GM18517 (cell line): ENCODE measurements at regions not wholly inside any gene's neighbourhood (a gene's known extent, or its start where the extent isn't known, plus 50 kb on each side); places are given as distances from the start of the nearest gene placed in this dataset.

Source experiments
- ATAC-seq: cut with Tn5 transposase; IDR thresholded peaks from one replicate; pipeline ENCODE4 v1.9.1; 2021; ENCODE audit warnings: mild to moderate bottlenecking, moderate library complexity; ENCODE audit not compliant: unreplicated experiment

DNA sequence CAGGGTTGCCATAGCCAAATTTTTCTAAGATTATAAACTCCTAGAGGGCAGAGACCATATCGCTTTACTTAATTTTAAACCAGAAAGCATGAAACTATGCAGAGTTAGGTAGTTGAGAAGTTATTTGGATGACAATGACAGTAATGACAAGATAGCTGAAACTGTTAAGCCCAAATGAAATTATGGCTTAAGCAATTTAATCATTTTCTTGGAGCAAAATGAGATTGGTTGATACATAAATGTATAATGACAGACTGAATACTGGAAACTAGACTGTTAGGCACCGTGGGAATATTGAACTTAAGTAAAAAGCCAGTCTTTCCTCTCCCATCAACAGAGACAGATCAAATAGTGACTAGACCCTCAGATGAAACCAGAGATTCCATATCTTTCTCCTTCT, 670.3 kb upstream of the NRSN1 start:
- ATAC-seq, result no peak

DNA sequence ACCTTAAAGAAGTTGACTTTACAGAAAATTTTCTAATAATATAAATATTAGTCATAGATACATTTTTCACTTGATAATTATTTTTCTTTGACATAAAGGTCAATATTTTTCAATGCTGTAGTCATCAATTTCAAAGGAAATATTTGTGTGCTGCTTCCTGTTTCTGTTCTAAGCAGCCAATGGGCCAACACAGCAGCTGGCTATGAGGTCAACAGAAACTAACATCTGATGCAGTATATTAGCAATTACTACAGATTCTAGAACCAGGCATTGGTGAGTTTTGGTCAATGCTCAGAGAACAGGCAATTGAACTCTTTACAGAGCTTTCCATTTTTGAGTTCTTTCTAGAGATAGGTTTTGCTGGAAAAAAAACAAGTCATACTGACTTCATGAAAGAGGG, 669.6 kb upstream of the NRSN1 start:
- no peak for ATAC-seq

DNA sequence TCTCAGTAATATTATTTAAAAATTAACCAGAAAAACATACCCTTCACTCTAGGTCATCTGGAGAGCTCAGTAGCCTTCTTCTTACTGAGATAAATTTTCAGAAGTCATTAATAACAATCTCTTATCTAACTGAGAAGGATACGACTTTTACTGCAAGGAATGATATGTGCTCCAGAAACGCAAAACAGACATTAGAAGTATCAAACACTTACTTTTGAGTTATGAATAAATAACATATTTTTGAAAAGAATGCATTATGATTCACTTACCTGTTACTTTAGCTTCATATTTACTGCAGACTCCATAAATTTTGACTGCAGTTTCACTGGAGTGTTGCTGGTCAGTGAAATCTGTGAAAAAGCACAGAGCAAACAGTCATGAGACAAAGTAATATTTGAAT, 668.7 kb upstream of the NRSN1 start:
- no peak for ATAC-seq

DNA sequence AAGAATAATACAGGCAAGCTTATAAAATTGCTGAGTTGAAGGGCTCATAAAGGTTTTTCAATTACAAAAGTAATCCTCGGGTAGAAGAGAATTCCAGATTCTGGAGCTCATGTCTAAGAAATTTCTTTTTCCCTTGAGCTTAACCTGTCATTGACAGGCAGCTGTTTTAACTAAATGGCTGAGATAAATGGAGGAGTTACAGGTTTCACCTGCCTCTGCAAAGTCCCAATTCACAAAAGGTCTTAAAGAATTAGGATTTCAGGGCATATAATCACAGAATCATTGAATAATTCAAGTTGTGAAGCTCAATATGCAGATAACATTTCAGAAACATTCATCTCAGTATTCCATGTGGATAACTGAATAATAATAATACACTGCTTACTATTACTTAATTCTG, 660.1 kb upstream of the NRSN1 start:
- no peak for ATAC-seq

- no peak for ATAC-seq
Measured at GRCh38 chr6:23477586-23477985, 648.4 kb upstream of the NRSN1 start.

DNA sequence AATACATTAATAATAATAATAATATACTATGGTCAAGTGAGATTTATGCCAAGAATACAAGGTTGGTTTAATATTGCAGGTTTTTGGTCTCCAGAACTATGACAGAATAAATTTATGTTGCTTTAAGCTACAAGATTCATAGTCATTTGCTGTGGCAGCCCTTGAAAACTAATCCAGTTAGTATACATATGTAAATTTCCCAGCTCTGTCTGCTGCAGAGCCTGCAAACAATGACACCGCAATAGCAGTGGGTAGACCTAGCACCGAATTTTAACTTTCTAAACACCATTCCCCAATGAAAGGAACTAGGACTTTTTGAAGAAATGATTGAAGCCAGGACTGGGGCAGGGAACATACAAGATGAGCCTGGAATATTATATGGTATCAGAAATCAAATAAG, 647.7 kb upstream of the NRSN1 start:
- no peak for ATAC-seq

DNA sequence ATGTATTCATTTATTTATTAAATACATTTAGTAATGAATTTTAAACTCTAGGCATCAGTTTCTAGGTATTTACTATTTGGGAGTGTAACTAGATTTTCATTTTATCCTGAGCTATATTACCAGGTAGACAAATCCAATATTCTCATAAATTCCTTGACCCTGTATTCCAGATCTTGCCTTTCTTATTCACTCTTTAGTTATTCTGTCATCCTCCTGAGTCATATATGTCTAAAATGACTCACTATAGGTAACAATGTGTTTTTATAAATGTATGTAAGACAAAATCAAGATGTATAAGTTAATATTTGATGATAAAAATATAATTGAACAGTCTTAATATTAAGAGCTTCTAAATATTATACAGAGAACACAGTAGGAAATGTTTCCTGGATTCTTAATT, 642.1 kb upstream of the NRSN1 start:
- ATAC-seq, result no peak

DNA sequence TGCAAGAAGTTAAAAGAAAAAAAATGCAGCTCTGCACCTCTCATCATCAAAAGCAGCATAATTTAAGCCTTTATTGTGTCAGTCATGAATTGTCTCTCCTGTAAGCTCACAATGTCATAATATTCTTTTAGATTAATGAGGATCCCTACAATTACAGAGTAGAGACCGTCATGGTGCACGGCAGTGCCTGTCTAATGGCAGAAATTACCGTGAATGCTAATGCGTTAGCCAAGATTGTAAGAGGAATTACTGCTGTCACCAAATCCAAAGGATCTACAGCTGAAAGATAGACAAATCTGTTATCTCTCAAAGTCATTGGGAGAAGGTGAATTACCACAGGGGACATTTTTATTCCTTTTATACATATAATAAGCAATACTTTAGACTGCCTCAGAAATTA, 631.6 kb upstream of the NRSN1 start:
- ATAC-seq, result no peak

DNA sequence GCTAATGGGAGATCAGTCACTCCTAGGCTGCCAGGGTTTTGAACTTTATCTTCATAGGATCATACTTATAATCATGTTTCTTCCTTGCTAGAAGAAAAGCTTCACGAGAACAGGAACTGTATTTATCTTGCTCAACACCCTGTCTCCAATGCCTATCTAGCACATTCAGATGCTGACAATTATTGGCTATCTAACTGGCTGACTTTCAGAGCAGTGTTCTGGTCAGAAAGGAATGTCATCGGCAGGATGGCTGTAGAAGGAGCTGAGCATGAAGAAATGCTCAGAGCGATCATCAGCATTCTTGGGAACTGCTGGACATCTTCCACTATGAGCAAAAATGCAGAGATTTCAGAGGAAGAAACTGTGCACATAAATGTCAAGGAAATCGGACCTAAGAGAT, 628.0 kb upstream of the NRSN1 start:
- ATAC-seq, result no peak

DNA sequence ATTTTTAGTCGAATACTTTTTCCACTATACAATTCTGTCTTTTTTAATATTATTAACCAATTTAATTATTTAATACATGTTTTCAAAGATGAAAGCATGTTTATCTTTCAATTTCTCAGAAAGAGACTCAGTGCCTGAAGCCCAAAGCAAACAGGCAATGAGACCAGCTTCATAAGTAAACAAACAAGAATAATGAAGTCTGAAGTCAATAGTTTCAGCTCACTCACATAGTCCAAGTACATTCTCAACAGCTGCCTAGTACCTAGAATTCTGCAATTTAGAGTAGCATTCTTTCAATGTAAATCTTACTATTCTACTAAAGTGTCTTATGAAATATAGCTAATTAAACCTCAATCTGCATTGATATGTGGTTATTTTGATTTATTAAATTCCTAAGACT, 626.5 kb upstream of the NRSN1 start:
- ATAC-seq, result no peak

GRCh38 chr6:23503173-23503572, 622.8 kb upstream of the NRSN1 start:
- no peak for ATAC-seq

DNA sequence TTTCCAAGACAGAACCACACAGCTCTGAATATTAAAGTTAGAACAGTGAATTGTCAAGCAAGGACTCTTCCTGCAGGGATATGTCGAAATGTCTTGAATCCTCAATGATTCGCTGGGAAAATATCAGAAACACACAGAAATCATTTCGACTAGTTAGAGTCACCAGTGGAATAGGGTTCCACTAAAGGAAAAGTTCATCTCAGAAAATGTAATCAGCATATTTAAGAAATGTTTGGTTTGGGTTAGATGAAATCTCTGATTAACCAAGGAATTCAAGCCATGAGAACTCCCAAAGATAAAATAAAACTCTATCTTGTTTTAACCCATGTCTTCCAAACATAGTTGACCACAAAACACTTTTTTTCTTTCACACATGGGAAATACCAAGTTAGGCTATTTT, 621.0 kb upstream of the NRSN1 start:
- ATAC-seq, result no peak

- ATAC-seq, result no peak
Measured at GRCh38 chr6:23510778-23511510, 615.1 kb upstream of the NRSN1 start.

GRCh38 chr6:23511817-23512216, 614.2 kb upstream of the NRSN1 start:
- no peak for ATAC-seq

DNA sequence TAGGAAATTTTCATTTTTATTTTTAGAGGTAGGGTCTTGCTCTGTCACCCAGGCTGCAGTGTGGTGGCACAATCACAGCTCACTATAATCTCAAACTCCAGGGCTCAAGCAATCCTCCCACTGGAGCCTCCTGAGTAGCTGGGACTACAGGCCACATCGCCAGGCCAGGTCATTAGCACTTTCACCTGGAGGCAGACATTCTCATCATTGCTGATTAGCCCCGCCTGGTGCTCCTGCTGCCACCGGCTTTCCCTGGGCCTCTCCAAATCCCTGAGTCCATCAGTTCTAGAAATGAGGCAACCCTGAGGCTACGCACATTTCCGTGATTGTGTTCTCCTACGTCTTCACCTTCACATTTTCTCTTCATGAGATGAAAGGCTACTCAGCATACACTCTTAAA, 607.7 kb upstream of the NRSN1 start:
- no peak for ATAC-seq

GRCh38 chr6:23522792-23523547, 603.0 kb upstream of the NRSN1 start:
- ATAC-seq, result no peak

DNA sequence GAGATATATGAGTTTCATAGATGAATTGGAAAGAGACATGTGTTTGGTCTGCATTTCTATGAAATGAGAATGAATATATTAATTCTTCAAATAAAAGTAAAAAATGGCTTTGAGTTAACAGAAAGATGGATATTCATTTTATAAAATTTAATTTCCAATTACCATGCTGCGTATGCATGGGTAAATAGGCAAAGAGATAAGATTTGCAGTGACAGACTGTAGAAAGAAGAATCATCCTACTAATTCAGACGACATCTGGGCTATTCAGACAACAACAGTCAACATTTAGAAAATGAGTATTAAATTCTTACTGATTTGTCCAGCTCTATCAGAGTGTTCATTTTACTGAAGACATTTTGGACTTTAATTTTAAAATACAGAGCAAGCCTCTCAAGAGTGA, 602.2 kb upstream of the NRSN1 start:
- no peak for ATAC-seq

DNA sequence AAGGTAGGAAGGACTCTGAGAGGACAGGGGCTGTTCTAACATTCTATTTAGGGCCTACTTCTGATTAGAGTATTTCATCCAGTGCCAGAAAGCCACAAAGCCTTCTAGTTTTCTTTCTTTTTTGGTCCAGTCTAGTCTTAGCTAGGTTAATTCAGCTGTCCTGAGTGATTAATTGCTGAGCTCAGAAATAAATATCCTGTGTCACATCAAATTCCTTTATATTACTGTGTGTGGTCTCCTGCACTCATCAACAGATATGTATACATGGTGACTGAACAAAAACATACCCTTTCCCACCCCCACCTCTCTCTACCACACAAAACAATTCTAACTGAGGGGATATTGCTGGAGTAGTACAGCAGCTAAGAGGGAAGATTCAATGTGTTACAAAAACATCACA, 601.5 kb upstream of the NRSN1 start:
- ATAC-seq, result no peak

DNA sequence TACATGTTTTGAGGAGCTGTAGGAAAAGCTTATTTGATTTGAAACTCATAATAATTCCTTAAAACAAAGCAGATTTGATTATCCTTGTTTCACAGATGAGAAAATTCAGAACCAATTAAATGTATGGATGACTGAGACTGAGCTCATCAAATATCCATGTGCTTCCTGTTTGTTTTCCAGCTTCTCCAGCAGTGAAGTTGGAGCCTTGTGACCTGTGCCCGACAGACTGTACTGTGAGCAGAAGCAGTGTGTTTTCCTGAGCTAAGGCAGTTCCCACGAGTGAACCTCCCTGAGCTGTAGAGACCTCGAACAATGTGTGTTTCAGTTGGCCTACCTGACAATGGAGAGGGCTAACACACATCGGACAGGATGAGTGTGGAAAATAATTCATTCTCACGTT, 599.5 kb upstream of the NRSN1 start:
- ATAC-seq, result no peak

DNA sequence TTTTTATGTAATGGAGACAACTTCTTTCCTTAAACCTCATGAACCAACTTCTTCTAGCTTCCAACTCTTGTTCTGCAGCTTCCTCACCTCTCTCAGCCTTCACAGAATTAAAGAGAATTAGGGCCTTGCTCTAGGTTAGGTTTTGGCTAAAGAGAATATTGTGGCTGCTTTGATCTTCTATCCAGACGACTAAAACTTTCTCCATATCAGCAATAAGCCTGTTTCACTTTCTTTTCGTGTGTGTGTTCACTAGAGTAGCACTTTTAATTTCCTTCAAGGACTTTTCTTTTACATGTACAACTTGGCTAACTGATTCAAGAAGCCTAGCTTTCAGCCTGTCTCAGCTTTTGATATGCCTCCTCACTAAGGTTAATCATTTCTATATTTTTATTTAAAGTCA, 596.1 kb upstream of the NRSN1 start:
- no peak for ATAC-seq

DNA sequence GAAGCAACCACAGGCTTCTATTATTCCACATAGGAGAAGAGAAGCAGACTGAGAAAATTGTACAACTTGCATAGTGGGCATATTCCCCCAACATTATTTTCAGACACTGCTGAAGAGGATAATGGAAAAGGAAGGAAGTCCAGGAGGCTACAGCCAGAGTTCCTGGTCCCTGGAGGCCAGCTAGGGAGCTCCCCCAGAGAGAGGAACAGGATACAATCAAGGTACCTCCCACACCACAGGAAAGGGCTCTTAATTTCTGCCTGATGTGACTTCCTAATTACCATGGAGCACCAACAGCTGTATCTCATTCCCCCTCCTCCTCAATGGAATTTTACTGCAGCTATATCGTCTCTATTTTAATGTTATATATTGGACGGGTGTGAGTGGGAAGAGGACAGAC, 594.3 kb upstream of the NRSN1 start:
- no peak for ATAC-seq

DNA sequence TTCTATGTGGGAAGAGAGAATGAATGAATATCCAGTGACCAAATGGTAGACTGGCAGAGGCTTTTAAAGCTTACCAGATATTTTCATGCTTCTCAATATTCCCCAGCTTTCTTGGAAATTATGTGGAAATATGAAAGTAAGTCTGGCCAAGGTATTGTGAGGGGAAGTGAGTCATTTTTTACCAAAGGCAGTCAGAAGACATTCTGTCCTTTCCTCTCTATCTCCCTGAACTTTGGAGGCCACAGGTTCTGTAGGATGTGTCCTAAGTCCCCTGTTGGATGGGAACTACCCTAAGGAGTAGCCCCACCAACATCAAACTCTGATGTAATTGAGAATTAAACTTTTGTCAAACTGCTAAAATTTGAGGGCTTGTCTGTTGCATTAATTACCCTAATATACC, 593.8 kb upstream of the NRSN1 start:
- no peak for ATAC-seq

DNA sequence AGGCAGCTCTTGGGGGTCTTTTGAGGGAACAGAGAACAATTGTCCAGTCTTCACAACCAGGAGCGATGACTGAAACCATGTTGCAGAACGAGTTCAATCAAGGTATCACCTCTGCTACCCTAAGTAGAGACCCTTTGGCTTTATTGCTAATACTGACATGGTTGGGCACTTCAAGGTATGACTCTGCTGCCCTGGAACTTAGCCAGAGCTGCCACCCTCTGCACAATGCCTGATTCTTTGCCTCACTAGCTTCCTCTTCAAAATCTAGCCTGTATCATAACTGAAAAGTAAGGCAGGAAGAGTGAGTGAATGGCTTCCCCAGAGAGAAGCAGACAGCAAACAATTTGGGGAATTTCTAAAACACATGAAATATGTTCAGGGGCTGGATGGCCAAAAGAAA, 592.7 kb upstream of the NRSN1 start:
- ATAC-seq, result no peak
